OCI-LY7 (cell line): ENCODE measurements at regions not wholly inside any gene's neighbourhood (a gene's known extent, or its start where the extent isn't known, plus 50 kb on each side); places are given as distances from the start of the nearest gene placed in this dataset.

Source experiments
- EZH2phosphoT487 ChIP-seq: fragments of 200-600 bp; sonication (generic); IDR thresholded peaks from 2 replicates; pipeline ENCODE4 v1.6.1; 2018; ENCODE audit warnings: low read depth, borderline replicate concordance, mild to moderate bottlenecking, mixed run types, antibody characterized with exemption, low read length, moderate library complexity, mixed read lengths
- TF ChIP-seq, protein P1 (sequence below): fragments of 200-600 bp; sonication (generic); conservative IDR thresholded peaks from 2 replicates; pipeline ENCODE4 v1.5.1; 2014; ENCODE audit warnings: mild to moderate bottlenecking, antibody characterized with exemption, low read length, moderate library complexity, mixed read lengths

- TF ChIP-seq, protein P1, sequence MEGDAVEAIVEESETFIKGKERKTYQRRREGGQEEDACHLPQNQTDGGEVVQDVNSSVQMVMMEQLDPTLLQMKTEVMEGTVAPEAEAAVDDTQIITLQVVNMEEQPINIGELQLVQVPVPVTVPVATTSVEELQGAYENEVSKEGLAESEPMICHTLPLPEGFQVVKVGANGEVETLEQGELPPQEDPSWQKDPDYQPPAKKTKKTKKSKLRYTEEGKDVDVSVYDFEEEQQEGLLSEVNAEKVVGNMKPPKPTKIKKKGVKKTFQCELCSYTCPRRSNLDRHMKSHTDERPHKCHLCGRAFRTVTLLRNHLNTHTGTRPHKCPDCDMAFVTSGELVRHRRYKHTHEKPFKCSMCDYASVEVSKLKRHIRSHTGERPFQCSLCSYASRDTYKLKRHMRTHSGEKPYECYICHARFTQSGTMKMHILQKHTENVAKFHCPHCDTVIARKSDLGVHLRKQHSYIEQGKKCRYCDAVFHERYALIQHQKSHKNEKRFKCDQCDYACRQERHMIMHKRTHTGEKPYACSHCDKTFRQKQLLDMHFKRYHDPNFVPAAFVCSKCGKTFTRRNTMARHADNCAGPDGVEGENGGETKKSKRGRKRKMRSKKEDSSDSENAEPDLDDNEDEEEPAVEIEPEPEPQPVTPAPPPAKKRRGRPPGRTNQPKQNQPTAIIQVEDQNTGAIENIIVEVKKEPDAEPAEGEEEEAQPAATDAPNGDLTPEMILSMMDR, result no peak
- TF ChIP-seq EZH2phosphoT487, result no peak
Observed at GRCh38 chr11:23569547-23569946, 709.3 kb upstream of the CCDC179 start.
